Endodermal cell (in vitro differentiated cells): ENCODE measurements at regions not wholly inside any gene's neighbourhood (a gene's known extent, or its start where the extent isn't known, plus 50 kb on each side); places are given as distances from the start of the nearest gene placed in this dataset.
"Not testable (repeated sequence)": the region's sequence is repeated elsewhere in the genome, so short reads cannot be mapped to it uniquely, and the experiment has no call there.

Source experiments
- DNase-seq: peaks from one replicate; pipeline ENCODE4 v3.0.0-alpha.2; 2017
- H3K27ac ChIP-seq: 2 replicates; pipeline ENCODE4 v1.5.1; 2013; ENCODE audit warnings: mild to moderate bottlenecking, low read depth, low read length, moderate library complexity
- H3K27me3 ChIP-seq: 2 replicates; pipeline ENCODE4 v1.6.1; 2013; ENCODE audit warnings: mild to moderate bottlenecking, low read length, moderate library complexity; ENCODE audit not compliant: insufficient read depth, control insufficient read depth, poor library complexity, severe bottlenecking
- H3K36me3 ChIP-seq: 2 replicates; pipeline ENCODE4 v1.7.0; 2013; ENCODE audit warnings: mild to moderate bottlenecking, low read length, moderate library complexity; ENCODE audit not compliant: control insufficient read depth, insufficient read depth
- H3K4me1 ChIP-seq: one replicate; pipeline ENCODE4 v1.7.0; 2013; ENCODE audit warnings: low read length; ENCODE audit not compliant: control insufficient read depth, insufficient read depth
- H3K4me3 ChIP-seq: 2 replicates; pipeline ENCODE4 v1.5.1; 2013; ENCODE audit warnings: mild to moderate bottlenecking, low read length, moderate library complexity
- H3K9ac ChIP-seq: 2 replicates; pipeline ENCODE4 v1.6.1; 2013; ENCODE audit warnings: mild to moderate bottlenecking, low read length, moderate library complexity; ENCODE audit not compliant: poor library complexity, severe bottlenecking; ENCODE audit errors: extremely low read depth
- H3K9me3 ChIP-seq: 2 replicates; pipeline ENCODE4 v1.6.1; 2013; ENCODE audit warnings: mild to moderate bottlenecking, low read length, moderate library complexity; ENCODE audit not compliant: control insufficient read depth
- H3K27ac Mint-ChIP-seq: 2 replicates; pipeline ENCODE4 v1.8.0; 2020; ENCODE audit warnings: mixed read lengths
- H3K27me3 Mint-ChIP-seq: 2 replicates; pipeline ENCODE4 v1.8.0; 2021; ENCODE audit warnings: mild to moderate bottlenecking, mixed read lengths; ENCODE audit not compliant: insufficient read depth
- H3K36me3 Mint-ChIP-seq: 2 replicates; pipeline ENCODE4 v1.8.0; 2020; ENCODE audit warnings: low read depth, mixed read lengths
- H3K4me1 Mint-ChIP-seq: 2 replicates; pipeline ENCODE4 v1.8.0; 2020; ENCODE audit warnings: mixed read lengths
- H3K4me3 Mint-ChIP-seq: 2 replicates; pipeline ENCODE4 v1.8.0; 2020; ENCODE audit warnings: mild to moderate bottlenecking, moderate library complexity, mixed read lengths
- H3K9me3 Mint-ChIP-seq: 2 replicates; pipeline ENCODE4 v1.8.0; 2020; ENCODE audit warnings: mild to moderate bottlenecking, mixed read lengths
- CTCF ChIP-seq: fragments of 200-600 bp; sonication (generic); conservative IDR thresholded peaks from 2 replicates; pipeline ENCODE4 v1.5.0; 2021; ENCODE audit warnings: antibody characterized with exemption, mild to moderate bottlenecking
- WGBS, 2 experiments: methylation state at CpG; one replicate each; pipeline versions ENCODE4 v1.1.5 to v1.1.7; 2013; ENCODE audit warnings: missing lambda C conversion rate in 2 of 2, mixed read lengths in 1 of 2; ENCODE audit not compliant: insufficient coverage in 1 of 2, insufficient read length in 1 of 2; 5-methylcytosine and 5-hydroxymethylcytosine counted together

- Histone ChIP-seq H3K4me1 (no peaks in the 10 kb centered on the region), H3K9ac (no peak overlapping the region), H3K4me3 (no peak overlapping the region), H3K36me3 (no peaks in the 10 kb centered on the region), H3K27ac (no peak overlapping the region), H3K9me3 (no peaks in the 10 kb centered on the region), H3K27me3 (no peaks in the 10 kb centered on the region)
- H3K4me3 Mint-ChIP-seq, result no peak overlapping the region
- H3K27ac Mint-ChIP-seq, result no peak overlapping the region
- H3K27me3 Mint-ChIP-seq, result no peaks in the 10 kb centered on the region
- no peak for DNase-seq
- WGBS, 2 experiments, result 93 to 100% methylated on average over 1 of the region's 1 CpG
- no peaks in the 10 kb centered on the region for H3K4me1 Mint-ChIP-seq
- H3K9me3 Mint-ChIP-seq, result peaks cover under 1% of the 10 kb centered on the region
- peaks cover 3% of the 10 kb centered on the region for H3K36me3 Mint-ChIP-seq
- TF ChIP-seq CTCF, result no peak
Measured at GRCh38 chr1:168466714-168467131, 77.1 kb downstream of the XCL2 start.

GRCh38 chr1:168466092-168466713 is 77.6 kb downstream of the XCL2 start:
- no peak for TF ChIP-seq CTCF
- Mint-ChIP-seq H3K27me3 (no peaks in the 10 kb centered on the region), H3K36me3 (peaks cover 8% of the 10 kb centered on the region), H3K4me3 (no peak overlapping the region), H3K4me1 (no peaks in the 10 kb centered on the region), H3K27ac (no peak overlapping the region), H3K9me3 (peaks cover 5% of the 10 kb centered on the region)
- H3K9me3 ChIP-seq, result peaks cover 4% of the 10 kb centered on the region
- H3K27me3 ChIP-seq, result no peaks in the 10 kb centered on the region
- H3K4me1 ChIP-seq, result no peaks in the 10 kb centered on the region
- no peak for DNase-seq
- WGBS, 2 experiments, result 89% methylated on average over 5 of the region's 5 CpGs; no CpG with 5 or more reads in 1 of the 2 experiments
- H3K9ac ChIP-seq, result no peak overlapping the region
- no peak overlapping the region for H3K27ac ChIP-seq
- no peaks in the 10 kb centered on the region for H3K36me3 ChIP-seq
- H3K4me3 ChIP-seq, result no peak overlapping the region

- H3K36me3 ChIP-seq, H3K4me1 ChIP-seq, H3K27ac ChIP-seq, H3K27me3 ChIP-seq, H3K9ac ChIP-seq, DNase-seq, H3K4me1 Mint-ChIP-seq, H3K27me3 Mint-ChIP-seq, H3K27ac Mint-ChIP-seq, H3K4me3 Mint-ChIP-seq, H3K4me3 ChIP-seq: not testable (repeated sequence)
- Mint-ChIP-seq H3K36me3 (peaks cover 14% of the 10 kb centered on the region), H3K9me3 (peaks cover 28% of the 10 kb centered on the region)
- 80 to 93% methylated on average over 2 to 3 of the region's 3 CpGs for WGBS, 2 experiments
- H3K9me3 ChIP-seq, result peaks cover 12% of the 10 kb centered on the region
Measured at GRCh38 chr1:168461108-168461507, 82.7 kb downstream of the XCL2 start.

GRCh38 chr1:168457296-168457695 is 86.5 kb downstream of the XCL2 start:
- not testable (repeated sequence) for H3K4me1 Mint-ChIP-seq, H3K4me3 Mint-ChIP-seq, H3K36me3 ChIP-seq, H3K27me3 Mint-ChIP-seq, H3K4me3 ChIP-seq, H3K27ac ChIP-seq, H3K27ac Mint-ChIP-seq, H3K27me3 ChIP-seq, H3K9ac ChIP-seq, DNase-seq, H3K4me1 ChIP-seq
- peaks cover 17% of the 10 kb centered on the region for H3K9me3 ChIP-seq
- WGBS, 2 experiments, result 89 to 95% methylated on average over 3 to 8 of the region's 8 CpGs
- H3K9me3 Mint-ChIP-seq, result peaks cover 34% of the 10 kb centered on the region
- H3K36me3 Mint-ChIP-seq, result peaks cover 25% of the 10 kb centered on the region
